ENCODE measurements at regions not wholly inside any gene's neighbourhood (a gene's known extent, or its start where the extent isn't known, plus 50 kb on each side); places are given as distances from the start of the nearest gene placed in this dataset.

GRCh38 chr3:117400303-117400702, 690.7 kb downstream of the TUSC7 start:
- TF ChIP-seq CTCF (IDR thresholded peaks at IDR 0.05; ENCODE audit: insufficient read depth, low read depth, low read length) (no peak), EZH2 (IDR thresholded peaks at IDR 0.05; ENCODE audit: insufficient read depth, low read length) (no peak)

All from astrocyte (in vitro differentiated cells and primary cell).